ENCODE measurements at regions not wholly inside any gene's neighbourhood (a gene's known extent, or its start where the extent isn't known, plus 50 kb on each side); places are given as distances from the start of the nearest gene placed in this dataset.

DNA sequence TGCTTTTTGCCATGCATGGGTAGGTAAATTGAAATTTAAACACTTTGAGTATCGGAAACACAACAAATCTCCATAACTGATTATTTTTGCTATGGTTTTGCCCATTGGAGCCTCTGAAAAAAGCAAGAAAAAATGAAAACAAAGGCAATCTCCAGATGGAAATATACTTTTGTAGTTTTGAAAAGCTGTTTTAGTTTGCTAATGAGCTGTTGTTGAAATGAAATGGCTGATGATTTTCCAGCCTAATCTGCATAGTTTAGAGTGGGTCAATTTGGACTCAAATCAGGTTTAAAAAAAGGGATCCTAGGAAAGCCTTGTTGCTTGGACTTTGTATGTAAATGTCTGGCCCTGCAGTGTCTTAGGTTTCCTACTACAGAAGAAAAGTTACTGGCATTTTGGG, 285.8 kb downstream of the CAAP1 start:
- TF ChIP-seq, protein P1, sequence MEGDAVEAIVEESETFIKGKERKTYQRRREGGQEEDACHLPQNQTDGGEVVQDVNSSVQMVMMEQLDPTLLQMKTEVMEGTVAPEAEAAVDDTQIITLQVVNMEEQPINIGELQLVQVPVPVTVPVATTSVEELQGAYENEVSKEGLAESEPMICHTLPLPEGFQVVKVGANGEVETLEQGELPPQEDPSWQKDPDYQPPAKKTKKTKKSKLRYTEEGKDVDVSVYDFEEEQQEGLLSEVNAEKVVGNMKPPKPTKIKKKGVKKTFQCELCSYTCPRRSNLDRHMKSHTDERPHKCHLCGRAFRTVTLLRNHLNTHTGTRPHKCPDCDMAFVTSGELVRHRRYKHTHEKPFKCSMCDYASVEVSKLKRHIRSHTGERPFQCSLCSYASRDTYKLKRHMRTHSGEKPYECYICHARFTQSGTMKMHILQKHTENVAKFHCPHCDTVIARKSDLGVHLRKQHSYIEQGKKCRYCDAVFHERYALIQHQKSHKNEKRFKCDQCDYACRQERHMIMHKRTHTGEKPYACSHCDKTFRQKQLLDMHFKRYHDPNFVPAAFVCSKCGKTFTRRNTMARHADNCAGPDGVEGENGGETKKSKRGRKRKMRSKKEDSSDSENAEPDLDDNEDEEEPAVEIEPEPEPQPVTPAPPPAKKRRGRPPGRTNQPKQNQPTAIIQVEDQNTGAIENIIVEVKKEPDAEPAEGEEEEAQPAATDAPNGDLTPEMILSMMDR (conservative IDR thresholded peaks at IDR 0.05; ENCODE audit: low read length), result no peak
- TF ChIP-seq EZH2phosphoT487 (IDR thresholded peaks at IDR 0.05; ENCODE audit: borderline replicate concordance, low read depth, low read length), result no peak

Measured in OCI-LY7 (cell line).